ENCODE measurements at regions not wholly inside any gene's neighbourhood (a gene's known extent, or its start where the extent isn't known, plus 50 kb on each side); places are given as distances from the start of the nearest gene placed in this dataset.

DNA sequence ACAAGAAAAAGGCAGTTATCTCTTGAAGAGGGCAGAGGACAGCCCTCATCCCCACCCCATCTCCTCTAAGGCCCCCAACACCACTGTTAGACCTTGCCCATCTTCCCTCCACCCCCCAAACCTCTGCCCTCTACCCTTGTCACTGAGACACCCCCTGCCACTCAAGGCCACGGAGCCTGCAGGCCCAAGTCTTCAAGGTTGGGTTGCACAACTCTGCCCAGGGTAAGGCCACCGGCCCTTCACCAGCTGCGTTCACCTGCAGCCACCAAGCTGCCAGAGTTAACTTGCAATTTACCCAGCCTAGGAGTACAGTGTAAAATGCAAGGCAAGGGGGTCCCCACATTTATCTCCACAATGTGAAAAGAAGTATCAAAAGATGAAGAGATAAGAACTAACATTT, 128.7 kb upstream of the PKDCC start (continued):
- TF ChIP-seq, protein P1, sequence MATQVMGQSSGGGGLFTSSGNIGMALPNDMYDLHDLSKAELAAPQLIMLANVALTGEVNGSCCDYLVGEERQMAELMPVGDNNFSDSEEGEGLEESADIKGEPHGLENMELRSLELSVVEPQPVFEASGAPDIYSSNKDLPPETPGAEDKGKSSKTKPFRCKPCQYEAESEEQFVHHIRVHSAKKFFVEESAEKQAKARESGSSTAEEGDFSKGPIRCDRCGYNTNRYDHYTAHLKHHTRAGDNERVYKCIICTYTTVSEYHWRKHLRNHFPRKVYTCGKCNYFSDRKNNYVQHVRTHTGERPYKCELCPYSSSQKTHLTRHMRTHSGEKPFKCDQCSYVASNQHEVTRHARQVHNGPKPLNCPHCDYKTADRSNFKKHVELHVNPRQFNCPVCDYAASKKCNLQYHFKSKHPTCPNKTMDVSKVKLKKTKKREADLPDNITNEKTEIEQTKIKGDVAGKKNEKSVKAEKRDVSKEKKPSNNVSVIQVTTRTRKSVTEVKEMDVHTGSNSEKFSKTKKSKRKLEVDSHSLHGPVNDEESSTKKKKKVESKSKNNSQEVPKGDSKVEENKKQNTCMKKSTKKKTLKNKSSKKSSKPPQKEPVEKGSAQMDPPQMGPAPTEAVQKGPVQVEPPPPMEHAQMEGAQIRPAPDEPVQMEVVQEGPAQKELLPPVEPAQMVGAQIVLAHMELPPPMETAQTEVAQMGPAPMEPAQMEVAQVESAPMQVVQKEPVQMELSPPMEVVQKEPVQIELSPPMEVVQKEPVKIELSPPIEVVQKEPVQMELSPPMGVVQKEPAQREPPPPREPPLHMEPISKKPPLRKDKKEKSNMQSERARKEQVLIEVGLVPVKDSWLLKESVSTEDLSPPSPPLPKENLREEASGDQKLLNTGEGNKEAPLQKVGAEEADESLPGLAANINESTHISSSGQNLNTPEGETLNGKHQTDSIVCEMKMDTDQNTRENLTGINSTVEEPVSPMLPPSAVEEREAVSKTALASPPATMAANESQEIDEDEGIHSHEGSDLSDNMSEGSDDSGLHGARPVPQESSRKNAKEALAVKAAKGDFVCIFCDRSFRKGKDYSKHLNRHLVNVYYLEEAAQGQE (IDR thresholded peaks at IDR 0.05; ENCODE audit: low read depth, low read length): no peak
- no peak for TF ChIP-seq SUPT20H (IDR thresholded peaks at IDR 0.05; ENCODE audit: borderline replicate concordance, control insufficient read depth, low read depth, low read length)

DNA sequence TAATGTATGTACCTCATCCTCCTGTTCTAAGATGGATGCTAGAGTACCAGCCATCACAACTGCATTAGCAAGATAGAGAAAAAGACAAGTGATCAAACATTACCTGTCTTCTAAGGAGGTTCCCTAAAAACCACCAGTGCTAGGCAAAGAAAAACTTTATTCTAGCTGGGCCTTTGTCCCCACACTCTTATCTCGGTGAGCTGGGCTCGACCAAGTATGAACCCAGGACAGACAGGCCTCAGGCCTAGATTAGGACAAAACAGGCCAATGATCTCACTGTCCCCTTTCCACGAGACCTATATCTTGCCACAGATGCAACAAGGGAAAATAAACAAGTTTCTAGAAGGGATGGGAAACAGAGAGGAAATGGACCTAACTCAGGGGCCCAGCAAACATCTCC, 127.6 kb upstream of the PKDCC start:
- POLR2A ChIA-PET: no interaction called here
- WGBS (ENCODE audit: insufficient coverage, insufficient replicate concordance, low lambda C conversion rate, missing lambda C conversion rate): 15% methylated on average over 3 of the region's 3 CpGs
- RAD21 ChIA-PET (ENCODE audit: unreplicated experiment): interaction anchor here (0.6 kb wide), 1 partner anchor 50 kb away, joined by 3 read pairs; no protein-coding TSS in a partner anchor
- no peak overlapping the region for H3K4me3 ChIP-seq
- no peak for DNase-seq (ENCODE audit: low read depth, low spot score)
- no peaks in the 10 kb centered on the region for H4K20me1 ChIP-seq (ENCODE audit: control insufficient read depth, insufficient read depth)
- no peak overlapping the region for H3K27ac ChIP-seq (ENCODE audit: control insufficient read depth, insufficient read depth)
- SMC1A ChIA-PET (ENCODE audit: uncharacterized antibody, unreplicated experiment): interaction anchor here (0.6 kb wide), 2 partner anchors 67 to 95 kb away, joined by 3 read pairs; no protein-coding TSS in a partner anchor
- H2AFZ ChIP-seq (ENCODE audit: control insufficient read depth, low read depth, low read length): no peak overlapping the region
- no peaks in the 10 kb centered on the region for H3K4me1 ChIP-seq (ENCODE audit: control insufficient read depth, insufficient read depth, low read length)
- no peak for FAIRE-seq
- intact Hi-C loops (cut with micrococcal nuclease; ENCODE audit: unreplicated experiment): no loop called here
- no peaks in the 10 kb centered on the region for H3K79me2 ChIP-seq (ENCODE audit: control insufficient read depth, insufficient read depth, low read length)
- H3K27me3 ChIP-seq (replicated peaks in 1 of 2; ENCODE audit: control insufficient read depth in 2 of 2, insufficient read depth in 2 of 2, low read length in 1 of 2): no peaks in the 10 kb centered on the region
- in situ Hi-C loops (cut with MboI): no loop called here
- no peak for ATAC-seq
- no peaks in the 10 kb centered on the region for H3K36me3 ChIP-seq (ENCODE audit: control insufficient read depth in 2 of 2, insufficient read depth in 2 of 2, low read length in 1 of 2)
- H3K4me2 ChIP-seq (ENCODE audit: control insufficient read depth, insufficient read depth): no peak overlapping the region
- peaks cover 3% of the 10 kb centered on the region for H3K9me3 ChIP-seq (replicated peaks; ENCODE audit: control insufficient read depth, insufficient read depth, low read length)
- no peak overlapping the region for H3K9ac ChIP-seq (ENCODE audit: control insufficient read depth, insufficient read depth, low read length)
- no TSS peak for BruUV-seq (replicated peaks)
- CTCF ChIA-PET: no interaction called here
- TF ChIP-seq CHD2 (IDR thresholded peaks at IDR 0.05; ENCODE audit: borderline replicate concordance, low read depth, low read length) (no peak), IKZF2 (IDR thresholded peaks at IDR 0.05) (no peak), NFIC (IDR thresholded peaks at IDR 0.05; ENCODE audit: low read depth, low read length) (no peak), HDAC6 (IDR thresholded peaks at IDR 0.05; ENCODE audit: unreplicated experiment) (no peak), RBBP5 (conservative IDR thresholded peaks at IDR 0.05) (no peak), MYB (IDR thresholded peaks at IDR 0.05; ENCODE audit: borderline replicate concordance, low read depth, low read length) (no peak), NRF1 (conservative IDR thresholded peaks at IDR 0.05; ENCODE audit: low read depth, low read length) (no peak), BRCA1 (IDR thresholded peaks at IDR 0.05; ENCODE audit: low read depth, low read length) (no peak), CBFB (IDR thresholded peaks at IDR 0.05; ENCODE audit: low read depth) (no peak)
- TF ChIP-seq, protein P2, sequence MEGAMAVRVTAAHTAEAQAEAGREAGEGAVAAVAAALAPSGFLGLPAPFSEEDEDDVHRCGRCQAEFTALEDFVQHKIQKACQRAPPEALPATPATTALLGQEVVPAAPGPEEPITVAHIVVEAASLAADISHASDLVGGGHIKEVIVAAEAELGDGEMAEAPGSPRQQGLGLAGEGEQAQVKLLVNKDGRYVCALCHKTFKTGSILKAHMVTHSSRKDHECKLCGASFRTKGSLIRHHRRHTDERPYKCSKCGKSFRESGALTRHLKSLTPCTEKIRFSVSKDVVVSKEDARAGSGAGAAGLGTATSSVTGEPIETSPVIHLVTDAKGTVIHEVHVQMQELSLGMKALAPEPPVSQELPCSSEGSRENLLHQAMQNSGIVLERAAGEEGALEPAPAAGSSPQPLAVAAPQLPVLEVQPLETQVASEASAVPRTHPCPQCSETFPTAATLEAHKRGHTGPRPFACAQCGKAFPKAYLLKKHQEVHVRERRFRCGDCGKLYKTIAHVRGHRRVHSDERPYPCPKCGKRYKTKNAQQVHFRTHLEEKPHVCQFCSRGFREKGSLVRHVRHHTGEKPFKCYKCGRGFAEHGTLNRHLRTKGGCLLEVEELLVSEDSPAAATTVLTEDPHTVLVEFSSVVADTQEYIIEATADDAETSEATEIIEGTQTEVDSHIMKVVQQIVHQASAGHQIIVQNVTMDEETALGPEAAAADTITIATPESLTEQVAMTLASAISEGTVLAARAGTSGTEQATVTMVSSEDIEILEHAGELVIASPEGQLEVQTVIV (IDR thresholded peaks at IDR 0.05; ENCODE audit: borderline replicate concordance, partially characterized antibody): no peak
- TF ChIP-seq, protein P3, sequence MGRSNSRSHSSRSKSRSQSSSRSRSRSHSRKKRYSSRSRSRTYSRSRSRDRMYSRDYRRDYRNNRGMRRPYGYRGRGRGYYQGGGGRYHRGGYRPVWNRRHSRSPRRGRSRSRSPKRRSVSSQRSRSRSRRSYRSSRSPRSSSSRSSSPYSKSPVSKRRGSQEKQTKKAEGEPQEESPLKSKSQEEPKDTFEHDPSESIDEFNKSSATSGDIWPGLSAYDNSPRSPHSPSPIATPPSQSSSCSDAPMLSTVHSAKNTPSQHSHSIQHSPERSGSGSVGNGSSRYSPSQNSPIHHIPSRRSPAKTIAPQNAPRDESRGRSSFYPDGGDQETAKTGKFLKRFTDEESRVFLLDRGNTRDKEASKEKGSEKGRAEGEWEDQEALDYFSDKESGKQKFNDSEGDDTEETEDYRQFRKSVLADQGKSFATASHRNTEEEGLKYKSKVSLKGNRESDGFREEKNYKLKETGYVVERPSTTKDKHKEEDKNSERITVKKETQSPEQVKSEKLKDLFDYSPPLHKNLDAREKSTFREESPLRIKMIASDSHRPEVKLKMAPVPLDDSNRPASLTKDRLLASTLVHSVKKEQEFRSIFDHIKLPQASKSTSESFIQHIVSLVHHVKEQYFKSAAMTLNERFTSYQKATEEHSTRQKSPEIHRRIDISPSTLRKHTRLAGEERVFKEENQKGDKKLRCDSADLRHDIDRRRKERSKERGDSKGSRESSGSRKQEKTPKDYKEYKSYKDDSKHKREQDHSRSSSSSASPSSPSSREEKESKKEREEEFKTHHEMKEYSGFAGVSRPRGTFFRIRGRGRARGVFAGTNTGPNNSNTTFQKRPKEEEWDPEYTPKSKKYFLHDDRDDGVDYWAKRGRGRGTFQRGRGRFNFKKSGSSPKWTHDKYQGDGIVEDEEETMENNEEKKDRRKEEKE (IDR thresholded peaks at IDR 0.05): no peak

All from GM12878 (cell line).